Femur (tissue), 1 donor: ENCODE measurements at regions not wholly inside any gene's neighbourhood (a gene's known extent, or its start where the extent isn't known, plus 50 kb on each side); places are given as distances from the start of the nearest gene placed in this dataset.

Experiments
- DNase-seq: peaks from one replicate; pipeline ENCODE4 v3.0.0-alpha.2; 2017

DNA sequence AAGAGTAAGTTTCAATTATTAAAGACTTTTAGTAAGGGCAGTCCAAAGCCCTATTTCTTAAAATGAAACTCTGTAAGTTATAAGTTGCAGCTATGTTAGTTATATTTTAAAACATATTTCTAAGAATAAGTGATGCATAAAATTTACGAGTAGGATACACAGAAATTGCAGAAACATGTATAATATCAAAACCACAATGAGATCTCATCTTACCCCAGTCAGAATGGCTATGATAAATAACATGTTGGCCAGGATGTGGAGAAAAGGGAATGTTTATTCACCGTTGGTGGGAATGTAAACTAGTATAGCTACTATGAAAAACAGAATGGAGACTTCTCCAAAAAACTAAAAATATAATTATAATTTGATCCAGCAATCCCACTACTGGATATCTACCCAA lies 201.2 kb downstream of the CBLN2 start:
- DNase-seq, result no peak

DNA sequence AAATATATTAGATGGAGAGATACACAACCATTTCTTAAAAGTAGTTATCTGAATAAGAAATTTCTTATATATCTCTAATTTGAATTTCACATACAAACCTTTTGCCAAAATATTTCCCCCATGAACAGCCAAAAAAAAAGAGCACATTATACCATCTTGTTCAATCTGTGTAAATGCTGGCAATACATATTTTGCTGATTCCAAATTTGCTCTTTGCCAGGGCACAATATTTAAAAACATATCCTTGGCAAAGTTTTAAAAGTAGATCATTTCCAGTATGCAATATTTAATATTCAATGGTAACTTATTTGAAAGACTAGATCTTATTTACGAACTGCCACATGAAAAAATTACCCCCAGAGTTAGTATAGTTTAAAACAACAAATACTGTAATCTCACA lies 204.2 kb downstream of the CBLN2 start:
- no peak for DNase-seq

DNA sequence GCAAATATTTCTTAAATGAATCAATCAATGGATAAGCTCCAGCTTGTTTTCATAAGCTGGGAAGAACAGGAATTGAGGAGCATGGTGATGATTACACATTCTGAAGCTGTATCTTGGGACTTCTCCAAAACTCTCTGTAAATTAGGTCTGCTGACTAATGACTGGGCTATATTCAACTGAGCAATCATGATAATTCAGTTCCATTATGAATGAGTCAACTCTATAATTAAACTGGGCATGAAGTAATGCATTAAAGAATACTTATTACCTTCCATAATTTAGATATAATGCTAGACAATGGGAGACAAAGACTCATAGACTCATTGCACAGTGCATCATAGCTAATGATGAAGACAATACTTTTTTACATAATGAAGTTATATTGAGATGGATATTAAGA lies 207.4 kb downstream of the CBLN2 start:
- no peak for DNase-seq

DNA sequence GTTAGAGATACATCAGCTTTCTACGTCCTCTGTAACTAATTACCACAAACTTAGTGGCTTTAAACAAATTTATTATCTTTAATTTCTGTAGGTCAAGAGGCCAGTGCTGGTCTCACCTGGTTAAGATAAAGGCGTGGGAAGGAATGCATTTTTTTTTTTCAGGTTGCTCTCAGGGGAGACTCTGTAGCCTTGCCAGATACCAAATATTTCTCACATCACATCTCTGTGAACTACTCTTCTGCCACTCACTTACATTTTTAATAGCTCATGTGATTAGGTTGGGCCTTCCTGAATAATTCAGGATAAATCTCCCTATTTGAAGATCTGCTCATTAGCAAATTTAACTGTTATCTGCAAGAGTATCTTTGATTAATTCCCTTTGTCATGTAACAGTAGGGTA lies 214.6 kb downstream of the CBLN2 start:
- no peak for DNase-seq

GRCh38 chr18:72325307-72325706 lies 218.8 kb downstream of the CBLN2 start:
- no peak for DNase-seq

- no peak for DNase-seq
Measured at GRCh38 chr18:72324677-72325076, 219.5 kb downstream of the CBLN2 start.

DNA sequence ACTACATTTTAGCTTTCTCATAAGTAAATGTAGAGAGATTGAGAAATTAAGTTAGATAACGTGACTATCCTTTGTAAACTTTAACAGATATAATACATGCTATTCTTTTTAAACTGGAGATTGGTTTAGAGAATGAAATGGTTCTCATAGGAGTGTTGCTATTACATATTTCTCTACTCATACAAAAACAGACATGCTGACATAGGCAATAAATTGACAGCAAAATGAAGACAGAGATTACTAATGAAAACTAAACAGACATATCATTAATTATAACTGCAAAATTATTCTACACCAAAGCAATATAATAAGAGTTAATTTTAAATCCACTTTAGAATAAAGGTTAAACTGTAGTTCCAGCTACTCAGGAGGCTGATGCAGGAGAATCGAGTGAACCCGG lies 227.6 kb downstream of the CBLN2 start:
- no peak for DNase-seq

- DNase-seq, result no peak
Measured at GRCh38 chr18:72283148-72283925, 260.8 kb downstream of the CBLN2 start.

DNA sequence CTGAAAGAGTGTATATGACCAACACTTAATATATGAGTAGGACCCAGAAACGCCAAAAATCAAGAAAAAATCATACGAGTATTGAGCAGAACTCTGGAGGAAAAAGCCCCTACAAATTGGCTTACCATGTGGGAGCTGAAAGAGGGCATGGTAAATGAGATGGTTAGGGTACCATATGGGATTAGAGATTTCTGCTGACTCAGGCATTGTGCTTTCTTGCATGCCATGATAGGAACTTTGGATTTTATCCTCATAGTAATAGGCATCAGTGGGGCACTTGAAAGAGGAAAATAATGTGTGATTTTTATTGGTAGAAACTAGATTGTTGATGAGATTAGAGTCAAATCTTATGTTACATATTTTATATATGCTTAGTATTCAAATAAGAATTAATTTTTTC lies 271.1 kb downstream of the CBLN2 start:
- no peak for DNase-seq

GRCh38 chr18:72261590-72261989 lies 282.6 kb downstream of the CBLN2 start:
- no peak for DNase-seq

- DNase-seq, result no peak
Measured at GRCh38 chr18:72246076-72246475, 298.1 kb downstream of the CBLN2 start.

- no peak for DNase-seq
Measured at GRCh38 chr18:72235422-72235821, 308.7 kb downstream of the CBLN2 start.

GRCh38 chr18:72233106-72233505 lies 311.0 kb downstream of the CBLN2 start:
- DNase-seq, result no peak

- DNase-seq, result no peak
Measured at GRCh38 chr18:72232644-72233043, 311.5 kb downstream of the CBLN2 start.

DNA sequence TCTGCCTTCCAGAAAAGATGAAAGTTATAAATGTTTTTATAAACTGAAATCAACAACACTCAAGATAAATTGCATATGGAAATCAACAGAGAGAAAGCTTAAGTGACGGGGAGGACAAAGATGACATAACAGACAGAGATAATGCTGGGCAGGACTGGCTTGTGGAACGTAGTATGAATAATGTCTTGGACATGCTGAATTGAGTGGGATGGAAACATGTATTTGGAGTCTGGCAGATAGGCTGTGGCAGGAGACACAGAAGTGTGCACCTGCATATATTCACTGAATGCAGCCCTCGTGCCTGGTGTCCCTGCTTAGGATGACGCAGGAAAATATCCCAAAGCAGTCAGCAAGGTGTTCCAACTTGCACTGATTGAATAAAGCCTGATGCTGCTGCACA lies 318.2 kb downstream of the CBLN2 start:
- DNase-seq, result no peak

GRCh38 chr18:72223733-72224132 lies 320.4 kb downstream of the CBLN2 start:
- DNase-seq, result no peak

DNA sequence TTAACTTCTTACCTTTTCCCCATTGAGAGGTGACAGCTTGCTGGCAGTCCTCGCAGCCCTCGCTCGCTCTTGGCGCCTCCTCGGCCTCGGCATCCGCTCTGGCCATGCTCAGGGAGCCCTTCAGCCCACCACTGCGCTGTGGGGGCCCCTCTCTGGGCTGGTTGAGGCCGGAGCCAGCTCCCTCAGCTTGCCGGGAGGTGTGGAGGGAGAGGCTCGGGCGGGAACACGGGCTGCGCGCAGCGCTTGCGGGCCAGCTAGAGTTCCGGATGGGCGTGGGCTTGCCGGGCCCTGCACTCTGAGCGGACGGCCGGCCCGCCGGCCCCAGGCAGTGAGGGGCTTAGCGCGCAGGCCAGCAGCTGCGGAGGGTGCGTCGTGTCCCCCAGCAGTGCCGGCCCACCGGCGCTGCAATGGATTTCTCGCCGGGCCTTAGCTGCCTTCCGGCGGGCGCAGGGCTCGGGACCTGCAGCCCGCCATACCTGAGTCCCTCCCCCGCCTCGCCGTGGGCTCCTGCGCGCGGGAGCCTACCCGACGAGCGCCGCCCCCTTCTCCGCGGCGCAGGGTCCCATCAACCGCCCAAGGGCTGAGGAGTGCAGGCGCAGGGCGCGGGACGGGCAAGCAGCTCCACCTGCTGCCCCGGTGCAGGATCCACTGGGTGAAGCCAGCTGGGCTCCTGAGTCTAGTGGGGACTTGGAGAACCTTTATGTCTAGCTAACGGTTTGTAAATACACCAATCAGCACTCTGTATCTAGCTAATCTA lies 335.0 kb downstream of the CBLN2 start:
- no peak for DNase-seq

GRCh38 chr18:72207280-72207679 lies 336.9 kb downstream of the CBLN2 start:
- DNase-seq, result no peak

DNA sequence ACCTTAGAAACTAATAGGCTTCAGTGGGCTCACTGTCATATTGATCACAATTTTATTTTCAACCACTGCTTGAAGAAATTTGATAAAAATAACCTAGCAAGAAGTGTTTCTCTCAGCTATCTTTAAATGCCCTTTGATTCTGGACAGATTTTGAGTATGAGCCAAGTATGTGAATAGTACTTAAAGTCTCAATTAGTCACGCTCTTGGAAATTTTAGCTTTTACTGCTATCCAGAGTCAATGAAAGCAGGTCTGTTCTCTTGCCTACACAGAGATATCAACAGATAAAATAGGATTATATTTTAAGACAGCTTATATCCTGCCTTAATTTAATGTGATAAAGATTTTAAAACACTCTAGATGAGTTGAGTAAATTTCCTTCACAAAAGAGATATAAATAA lies 337.3 kb downstream of the CBLN2 start:
- DNase-seq, result no peak

DNA sequence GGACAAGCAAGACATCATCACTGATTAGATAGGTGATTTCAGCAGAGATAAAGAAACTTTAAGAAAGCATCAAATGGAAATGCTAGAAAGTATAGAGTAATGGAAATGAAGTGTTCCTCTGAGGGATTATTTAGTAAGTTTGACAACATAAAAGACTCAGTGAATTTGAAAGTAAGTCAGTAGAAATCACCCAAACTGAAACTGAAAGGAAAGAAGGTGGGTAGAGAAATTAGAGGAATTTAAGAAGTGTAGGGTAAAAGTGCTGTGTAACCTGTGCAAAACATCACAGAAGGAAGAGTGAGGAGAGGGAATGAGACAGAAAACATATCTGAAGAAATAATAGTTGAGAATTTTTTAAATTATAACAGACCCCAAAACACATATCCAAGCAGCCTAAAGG lies 343.1 kb downstream of the CBLN2 start:
- no peak for DNase-seq

- DNase-seq, result no peak
Measured at GRCh38 chr18:72197591-72197990, 346.6 kb downstream of the CBLN2 start.

- DNase-seq, result no peak
Measured at GRCh38 chr18:72194072-72194471, 350.1 kb downstream of the CBLN2 start.

DNA sequence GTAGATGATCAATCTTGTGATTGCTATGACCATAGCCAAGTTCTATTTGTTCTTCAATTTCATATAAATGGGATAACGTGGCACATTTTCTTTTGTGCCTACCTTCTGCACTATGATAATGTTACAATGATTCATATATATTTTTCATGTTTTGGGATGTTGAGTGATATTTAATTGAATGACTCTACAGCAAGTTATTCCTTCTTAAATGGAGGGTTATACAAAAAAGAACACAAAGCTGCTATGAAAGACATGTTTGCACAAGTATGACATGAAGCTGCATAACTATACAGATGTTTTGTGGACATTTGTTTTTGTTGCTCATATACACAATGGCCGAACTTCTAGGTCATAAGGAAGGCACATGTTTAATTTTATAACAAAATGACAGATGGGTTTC lies 356.2 kb downstream of the CBLN2 start:
- no peak for DNase-seq

DNA sequence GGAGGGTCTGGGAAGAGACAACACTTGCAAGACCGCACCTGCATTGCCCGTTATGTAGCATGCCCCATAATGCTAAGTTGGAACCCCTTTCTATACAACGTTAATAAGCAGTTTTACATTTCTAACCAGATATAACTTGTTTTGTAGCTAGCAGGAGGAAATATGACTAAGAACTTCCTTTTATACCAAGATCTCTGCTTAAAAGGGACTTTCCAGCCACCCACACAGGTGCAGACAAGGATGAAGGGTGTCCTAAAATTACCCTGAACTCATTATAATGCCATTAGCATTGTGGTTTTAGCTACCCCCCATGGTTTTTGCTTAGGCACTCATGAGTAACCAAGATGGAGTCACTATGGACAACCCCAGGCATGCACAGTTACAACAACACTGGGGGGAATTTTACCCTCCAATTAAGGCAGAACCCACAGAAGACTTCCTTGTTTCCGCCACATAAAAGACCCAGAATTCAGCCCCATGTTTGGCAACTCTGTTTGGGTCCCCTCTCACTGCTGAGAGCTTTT lies 362.8 kb downstream of the CBLN2 start:
- no peak for DNase-seq
